ENCODE measurements at regions not wholly inside any gene's neighbourhood (a gene's known extent, or its start where the extent isn't known, plus 50 kb on each side); places are given as distances from the start of the nearest gene placed in this dataset.

DNA sequence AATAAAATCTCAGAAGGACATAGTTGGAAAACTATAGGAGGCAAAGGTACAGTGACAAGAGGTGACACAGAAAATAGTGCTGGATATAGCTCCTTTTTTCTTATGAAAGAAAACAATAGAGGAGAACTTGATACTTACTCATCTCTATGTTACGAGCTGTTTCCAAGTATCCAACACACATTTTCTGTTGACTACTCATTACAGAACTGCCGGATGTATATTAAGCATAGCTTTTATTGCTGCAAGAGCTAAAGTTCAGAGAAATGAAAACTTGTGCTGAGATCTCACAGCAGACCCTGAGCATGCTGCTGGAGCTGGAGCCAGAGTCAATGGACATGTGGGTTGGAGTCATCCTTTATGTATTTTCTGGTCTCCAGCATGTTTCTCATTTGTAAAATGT, 210.0 kb upstream of the NT5C1B start:
- TF ChIP-seq ZFX (IDR thresholded peaks at IDR 0.05), result no peak
- TF ChIP-seq, protein P1, sequence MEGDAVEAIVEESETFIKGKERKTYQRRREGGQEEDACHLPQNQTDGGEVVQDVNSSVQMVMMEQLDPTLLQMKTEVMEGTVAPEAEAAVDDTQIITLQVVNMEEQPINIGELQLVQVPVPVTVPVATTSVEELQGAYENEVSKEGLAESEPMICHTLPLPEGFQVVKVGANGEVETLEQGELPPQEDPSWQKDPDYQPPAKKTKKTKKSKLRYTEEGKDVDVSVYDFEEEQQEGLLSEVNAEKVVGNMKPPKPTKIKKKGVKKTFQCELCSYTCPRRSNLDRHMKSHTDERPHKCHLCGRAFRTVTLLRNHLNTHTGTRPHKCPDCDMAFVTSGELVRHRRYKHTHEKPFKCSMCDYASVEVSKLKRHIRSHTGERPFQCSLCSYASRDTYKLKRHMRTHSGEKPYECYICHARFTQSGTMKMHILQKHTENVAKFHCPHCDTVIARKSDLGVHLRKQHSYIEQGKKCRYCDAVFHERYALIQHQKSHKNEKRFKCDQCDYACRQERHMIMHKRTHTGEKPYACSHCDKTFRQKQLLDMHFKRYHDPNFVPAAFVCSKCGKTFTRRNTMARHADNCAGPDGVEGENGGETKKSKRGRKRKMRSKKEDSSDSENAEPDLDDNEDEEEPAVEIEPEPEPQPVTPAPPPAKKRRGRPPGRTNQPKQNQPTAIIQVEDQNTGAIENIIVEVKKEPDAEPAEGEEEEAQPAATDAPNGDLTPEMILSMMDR (conservative IDR thresholded peaks at IDR 0.05), result no peak
